ENCODE measurements at regions not wholly inside any gene's neighbourhood (a gene's known extent, or its start where the extent isn't known, plus 50 kb on each side); places are given as distances from the start of the nearest gene placed in this dataset.

DNA sequence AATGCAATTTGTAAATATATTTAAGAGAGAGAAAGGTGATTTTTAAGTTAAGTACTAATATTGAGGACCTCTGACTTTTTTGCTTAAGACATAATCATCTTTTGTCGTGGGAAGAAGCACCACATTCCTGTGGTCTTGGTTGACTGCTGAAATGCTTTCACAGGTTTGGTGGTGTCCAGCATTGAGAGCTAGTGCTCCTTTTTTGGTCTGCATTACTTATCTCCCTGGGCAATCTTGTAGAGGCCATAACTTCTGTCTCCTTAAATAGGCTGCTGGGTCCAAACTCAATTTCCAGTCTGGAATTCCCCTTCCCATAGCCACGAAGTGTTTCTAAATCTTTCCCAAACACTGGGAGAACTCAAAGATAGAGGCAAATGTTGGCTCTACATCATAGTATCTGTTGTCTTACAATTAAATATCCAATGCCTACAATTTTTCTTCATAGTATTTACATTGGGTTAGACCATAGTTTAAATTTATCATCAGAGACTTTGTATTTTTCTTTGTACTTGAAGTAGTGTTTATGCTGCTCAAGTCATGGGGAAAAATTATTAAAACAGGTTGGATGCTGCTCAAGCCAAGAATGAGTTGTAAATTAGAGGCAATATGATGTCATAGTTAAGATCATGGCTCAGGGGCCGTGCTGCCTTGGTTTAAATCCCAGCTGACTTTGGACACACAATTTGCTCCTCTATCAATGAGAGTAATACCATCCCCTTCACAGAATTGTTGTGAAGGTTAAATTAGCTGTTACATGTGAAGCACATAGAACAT, 105.6 kb downstream of the POSTN start:
- DNase-seq (ENCODE audit: insufficient read length, low spot score) (no peak), FAIRE-seq (no peak)
- TF ChIP-seq, protein P1, sequence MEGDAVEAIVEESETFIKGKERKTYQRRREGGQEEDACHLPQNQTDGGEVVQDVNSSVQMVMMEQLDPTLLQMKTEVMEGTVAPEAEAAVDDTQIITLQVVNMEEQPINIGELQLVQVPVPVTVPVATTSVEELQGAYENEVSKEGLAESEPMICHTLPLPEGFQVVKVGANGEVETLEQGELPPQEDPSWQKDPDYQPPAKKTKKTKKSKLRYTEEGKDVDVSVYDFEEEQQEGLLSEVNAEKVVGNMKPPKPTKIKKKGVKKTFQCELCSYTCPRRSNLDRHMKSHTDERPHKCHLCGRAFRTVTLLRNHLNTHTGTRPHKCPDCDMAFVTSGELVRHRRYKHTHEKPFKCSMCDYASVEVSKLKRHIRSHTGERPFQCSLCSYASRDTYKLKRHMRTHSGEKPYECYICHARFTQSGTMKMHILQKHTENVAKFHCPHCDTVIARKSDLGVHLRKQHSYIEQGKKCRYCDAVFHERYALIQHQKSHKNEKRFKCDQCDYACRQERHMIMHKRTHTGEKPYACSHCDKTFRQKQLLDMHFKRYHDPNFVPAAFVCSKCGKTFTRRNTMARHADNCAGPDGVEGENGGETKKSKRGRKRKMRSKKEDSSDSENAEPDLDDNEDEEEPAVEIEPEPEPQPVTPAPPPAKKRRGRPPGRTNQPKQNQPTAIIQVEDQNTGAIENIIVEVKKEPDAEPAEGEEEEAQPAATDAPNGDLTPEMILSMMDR (IDR thresholded peaks at IDR 0.05; ENCODE audit: insufficient read depth, missing control alignments), result no peak

DNA sequence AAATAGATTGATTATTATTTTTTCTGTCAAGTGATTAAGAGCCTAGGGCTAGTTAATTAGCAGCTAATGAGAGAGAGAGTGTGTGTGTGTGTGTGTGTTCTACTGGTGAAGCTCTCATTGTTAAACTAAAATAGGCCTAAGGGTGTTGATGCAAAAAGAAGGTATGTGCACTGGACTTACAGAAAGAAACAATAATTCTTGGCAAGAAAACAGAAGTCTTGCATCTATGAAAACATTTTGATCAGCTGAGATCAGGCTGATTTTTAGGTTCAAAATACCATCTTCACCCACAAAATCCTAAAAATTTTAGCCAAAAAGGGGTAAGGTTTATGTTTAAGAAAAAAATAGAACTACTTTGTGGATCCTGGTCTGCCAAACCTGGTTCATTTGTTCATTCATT, 106.5 kb downstream of the POSTN start:
- DNase-seq (ENCODE audit: insufficient read length, low spot score) (no peak), FAIRE-seq (no peak)
- TF ChIP-seq, protein P1 (IDR thresholded peaks at IDR 0.05; ENCODE audit: insufficient read depth, missing control alignments), result no peak

DNA sequence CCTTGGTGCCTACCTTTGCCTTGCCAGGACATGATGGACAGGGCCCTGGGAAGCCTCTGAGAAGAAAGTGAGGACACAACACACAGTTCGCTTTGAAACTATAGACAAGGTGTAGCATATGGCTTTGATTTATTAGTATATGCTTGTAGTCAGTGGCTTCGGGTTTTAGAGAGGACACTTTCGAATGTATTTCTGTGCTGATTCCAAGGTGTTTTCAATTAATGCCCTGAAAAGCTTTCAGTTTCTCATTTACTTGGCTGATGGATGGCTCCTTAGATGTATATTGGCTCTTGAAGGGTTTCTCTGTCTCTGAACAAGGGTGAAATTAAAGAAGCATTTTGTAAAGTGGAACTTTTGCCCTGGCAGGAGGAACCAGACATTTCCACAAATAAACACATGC, 106.9 kb downstream of the POSTN start:
- FAIRE-seq (no peak), DNase-seq (ENCODE audit: insufficient read length, low spot score) (no peak)
- TF ChIP-seq, protein P1 (IDR thresholded peaks at IDR 0.05; ENCODE audit: insufficient read depth, missing control alignments), result no peak

DNA sequence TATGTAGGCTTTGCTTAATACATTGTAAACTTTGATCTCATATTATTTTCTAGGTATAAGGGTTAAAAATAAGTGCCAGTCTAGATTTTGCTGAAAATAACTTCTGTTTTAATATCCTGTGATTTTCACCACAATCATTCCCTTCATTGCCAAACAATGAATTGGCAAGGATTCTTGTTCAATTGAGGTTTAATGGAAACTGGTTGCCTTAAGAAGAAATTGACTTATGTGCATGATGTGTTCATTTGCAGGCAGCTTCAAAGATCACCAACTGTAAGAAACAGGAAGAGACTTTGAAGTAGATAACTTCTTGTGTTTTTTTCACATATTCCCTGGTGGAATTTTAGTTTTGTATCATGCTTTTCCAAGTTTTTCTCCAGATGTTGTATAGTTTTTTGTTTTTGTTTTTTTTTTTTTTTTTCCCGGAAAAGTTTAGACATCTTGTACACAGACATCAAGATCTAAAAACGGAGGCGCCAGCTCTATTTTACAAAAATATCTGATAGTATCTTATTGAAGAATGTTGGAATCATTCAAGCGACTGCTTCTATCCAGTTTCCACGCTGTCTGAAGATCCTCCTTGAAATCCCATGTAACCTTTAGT, 108.3 kb downstream of the POSTN start:
- FAIRE-seq (no peak), DNase-seq (ENCODE audit: insufficient read length, low spot score) (no peak)
- TF ChIP-seq, protein P1 (IDR thresholded peaks at IDR 0.05; ENCODE audit: insufficient read depth, missing control alignments), result no peak

DNA sequence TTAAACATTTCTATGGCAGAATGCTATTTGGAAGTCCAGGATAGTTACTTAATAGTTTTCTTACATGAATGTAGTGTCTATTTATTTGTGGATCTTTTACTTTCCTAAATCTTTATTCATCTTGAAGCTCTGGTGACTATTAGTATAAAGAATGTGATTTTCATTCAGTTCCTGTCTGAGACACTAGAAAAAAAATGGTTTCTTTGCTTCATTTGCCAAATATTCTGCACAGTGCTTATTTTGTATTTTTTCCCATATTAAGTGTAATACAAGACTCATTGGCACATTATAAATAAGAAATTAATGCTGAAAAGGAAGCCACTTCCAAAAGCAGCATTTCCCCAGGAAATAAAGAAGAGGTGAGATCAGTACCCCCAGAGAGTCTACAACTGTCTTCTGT, 109.8 kb downstream of the POSTN start:
- no peak for FAIRE-seq
- DNase-seq (ENCODE audit: insufficient read length, low spot score), result no peak
- TF ChIP-seq, protein P1 (IDR thresholded peaks at IDR 0.05; ENCODE audit: insufficient read depth, missing control alignments), result no peak

DNA sequence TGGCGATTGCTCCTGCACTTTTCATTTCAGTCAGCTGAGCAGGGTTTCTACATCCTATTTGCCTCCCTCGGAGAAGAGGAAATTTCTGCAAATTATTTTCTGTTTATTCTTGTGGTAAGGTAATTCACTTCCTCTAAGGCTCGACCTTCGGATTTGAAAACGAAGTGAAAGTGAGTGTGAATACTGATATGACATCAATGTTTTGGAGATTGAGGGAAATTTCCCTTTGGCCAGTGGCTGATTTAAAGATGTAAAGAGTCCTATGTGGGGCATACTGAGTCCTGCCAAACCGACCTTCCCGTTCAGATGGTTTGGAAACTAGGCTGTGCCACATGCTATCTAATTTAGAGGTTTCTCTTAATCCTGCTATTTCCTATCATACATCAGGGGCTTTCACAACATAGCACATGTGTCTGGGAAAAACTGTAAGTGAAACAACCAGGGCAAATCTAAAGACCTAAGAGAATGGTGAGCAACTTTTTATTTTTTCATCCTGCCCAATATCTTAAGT, 112.3 kb downstream of the POSTN start:
- FAIRE-seq (no peak), DNase-seq (ENCODE audit: insufficient read length, low spot score) (no peak)
- TF ChIP-seq, protein P1 (IDR thresholded peaks at IDR 0.05; ENCODE audit: insufficient read depth, missing control alignments), result no peak

DNA sequence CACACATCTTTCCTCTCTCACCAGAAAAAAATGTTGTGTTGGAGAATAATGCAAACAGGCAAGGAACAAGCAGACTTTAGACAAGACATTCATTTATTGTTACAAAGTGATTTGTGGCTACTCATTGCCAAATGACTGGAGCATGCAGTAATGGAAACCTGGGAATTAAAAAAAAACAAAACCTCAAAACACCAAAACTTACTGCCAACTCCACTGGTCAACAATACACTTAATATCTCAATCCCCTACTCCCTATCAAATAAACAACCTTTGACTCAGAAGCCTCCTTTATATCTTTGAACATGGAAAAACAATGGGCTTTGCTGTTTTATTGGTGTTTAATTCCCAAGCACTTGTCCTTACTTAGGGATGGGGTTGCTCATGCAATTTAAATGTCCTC, 112.8 kb downstream of the POSTN start:
- FAIRE-seq (no peak), DNase-seq (ENCODE audit: insufficient read length, low spot score) (no peak)
- TF ChIP-seq, protein P1 (IDR thresholded peaks at IDR 0.05; ENCODE audit: insufficient read depth, missing control alignments), result no peak

All from D721Med (cell line).